Peyer's patch (tissue), 4 donors: ENCODE measurements at regions not wholly inside any gene's neighbourhood (a gene's known extent, or its start where the extent isn't known, plus 50 kb on each side); places are given as distances from the start of the nearest gene placed in this dataset.

ENCODE experiments used
- DNase-seq, 3 donors: peaks; one replicate each; pipeline ENCODE4 v3.0.0-alpha.2; 2017 to 2019
- H3K27ac ChIP-seq, 4 donors: fragments of 200-600 bp; sonication (generic); one replicate each; pipeline ENCODE4 v1.5.1; 2016 to 2019
- H3K27me3 ChIP-seq, 2 donors: fragments of 200-600 bp; sonication (generic); one replicate each; pipeline ENCODE4 v1.5.1; 2019
- H3K36me3 ChIP-seq, 3 donors: fragments of 200-600 bp; sonication (generic); one replicate each; pipeline ENCODE4 v1.5.1; 2016 to 2019
- H3K4me1 ChIP-seq, 4 donors: fragments of 200-600 bp; sonication (generic); one replicate each; pipeline ENCODE4 v1.5.1; 2016 to 2019
- H3K4me3 ChIP-seq, 4 donors: fragments of 200-600 bp; sonication (generic); 1 replicate in 3 of 4; 2 replicates in 1 of 4; pipeline ENCODE4 v1.5.1; 2016 to 2019; ENCODE audit warnings: mild to moderate bottlenecking in 1 of 4
- H3K9me3 ChIP-seq, 4 donors: fragments of 200-600 bp; sonication (generic); one replicate each; pipeline ENCODE4 v1.5.1; 2016 to 2019; ENCODE audit warnings: mild to moderate bottlenecking in 1 of 4
- CTCF ChIP-seq, 6 experiments: fragments of 450-650 bp in 4 of 6; fragments of 200-600 bp in 2 of 6; sonication (generic) in 1 of 6; IDR thresholded peaks; one replicate each; pipeline ENCODE4 v1.5.1; 2017 to 2019; ENCODE audit warnings: antibody characterized with exemption in 6 of 6, mild to moderate bottlenecking in 3 of 6, moderate library complexity in 1 of 6
- POLR2A ChIP-seq, 2 donors: fragments of 450-650 bp; IDR thresholded peaks; one replicate each; pipeline ENCODE4 v1.5.1; 2017; ENCODE audit warnings: antibody characterized with exemption in 2 of 2, mild to moderate bottlenecking in 2 of 2, moderate library complexity in 2 of 2

GRCh38 chr5:8481007-8481406, 612.1 kb downstream of the MTRR start:
- no peak for DNase-seq
- Histone ChIP-seq H3K36me3 (no peaks in the 10 kb centered on the region), H3K27ac (no peak overlapping the region), H3K27me3 (no peaks in the 10 kb centered on the region), H3K4me3 (no peak overlapping the region), H3K4me1 (no peaks in the 10 kb centered on the region), H3K9me3 (no peaks in the 10 kb centered on the region)
- TF ChIP-seq POLR2A (IDR thresholded peaks at IDR 0.05) (no peak), CTCF (IDR thresholded peaks at IDR 0.05) (no peak)

DNA sequence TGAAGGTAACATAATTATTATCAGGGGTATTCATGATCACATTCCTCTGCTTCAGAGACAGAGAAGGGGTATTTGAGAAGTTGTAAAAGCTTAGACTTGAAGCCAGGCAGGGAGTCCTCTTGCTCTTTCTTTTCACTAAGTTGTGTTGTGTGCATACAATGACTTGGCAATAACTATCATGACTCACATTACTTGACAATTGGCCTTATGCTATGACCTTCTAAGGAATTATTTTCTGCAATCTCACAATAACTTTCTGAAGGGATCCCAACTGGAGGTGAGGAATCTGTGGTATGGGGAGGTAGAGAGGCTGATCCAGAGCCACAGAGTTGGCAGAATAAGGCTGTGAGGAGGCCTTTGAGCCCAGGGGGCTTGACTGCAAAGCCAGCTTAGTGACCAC, 622.3 kb downstream of the MTRR start:
- no peak for DNase-seq
- Histone ChIP-seq H3K9me3 (no peaks in the 10 kb centered on the region), H3K4me3 (no peak overlapping the region), H3K27ac (no peak overlapping the region), H3K36me3 (no peaks in the 10 kb centered on the region), H3K27me3 (no peaks in the 10 kb centered on the region), H3K4me1 (no peaks in the 10 kb centered on the region)
- no peak for TF ChIP-seq POLR2A (IDR thresholded peaks at IDR 0.05)
- no peak for TF ChIP-seq CTCF (IDR thresholded peaks at IDR 0.05)

DNA sequence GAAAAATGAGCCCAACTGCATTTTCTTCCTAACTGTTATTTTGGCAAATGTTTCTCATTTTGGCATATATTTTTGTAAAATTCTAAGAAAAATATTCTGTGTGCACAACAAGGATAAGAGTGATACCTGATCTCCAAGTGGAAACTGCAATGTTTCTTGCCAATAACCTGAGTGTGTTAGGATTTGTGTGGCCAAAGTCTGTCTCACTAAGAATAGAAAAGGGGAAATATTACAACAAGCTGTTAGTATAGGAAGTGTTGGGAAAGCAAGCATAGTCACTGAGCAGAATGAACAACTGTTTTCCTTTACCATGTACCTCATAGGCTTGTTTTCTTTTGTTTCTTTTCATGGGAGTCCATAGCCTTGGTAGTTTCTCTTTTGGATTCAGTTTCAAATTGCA, 624.2 kb downstream of the MTRR start:
- DNase-seq: no peak
- Histone ChIP-seq H3K27me3 (no peaks in the 10 kb centered on the region), H3K4me1 (no peaks in the 10 kb centered on the region), H3K4me3 (no peak overlapping the region), H3K27ac (no peak overlapping the region), H3K36me3 (no peaks in the 10 kb centered on the region), H3K9me3 (no peaks in the 10 kb centered on the region)
- no peak for TF ChIP-seq POLR2A (IDR thresholded peaks at IDR 0.05)
- TF ChIP-seq CTCF (IDR thresholded peaks at IDR 0.05): no peak

DNA sequence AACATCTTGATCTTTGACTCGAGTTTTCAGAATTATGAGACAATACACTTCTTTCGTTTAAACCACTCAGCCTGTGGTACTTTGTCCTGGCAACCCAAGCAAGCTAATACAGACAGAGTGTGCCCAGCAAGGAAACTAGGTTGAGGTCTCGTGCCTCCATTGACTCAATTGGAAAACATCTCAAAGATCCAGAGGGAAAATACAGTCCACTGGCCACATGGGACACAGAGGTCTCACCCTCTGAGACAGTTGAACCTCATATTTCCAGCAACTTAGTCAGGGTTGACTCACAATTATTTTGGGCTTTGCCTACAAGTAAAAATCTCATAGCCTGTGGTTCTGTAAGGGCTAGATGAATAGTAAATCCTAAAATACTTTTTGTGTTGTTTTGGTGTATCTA, 631.5 kb downstream of the MTRR start:
- no peaks in the 10 kb centered on the region for H3K9me3 ChIP-seq
- no peaks in the 10 kb centered on the region for H3K27me3 ChIP-seq
- H3K4me3 ChIP-seq: no peak overlapping the region
- no peak for DNase-seq
- no peaks in the 10 kb centered on the region for H3K36me3 ChIP-seq
- no peaks in the 10 kb centered on the region for H3K4me1 ChIP-seq
- no peak for TF ChIP-seq POLR2A (IDR thresholded peaks at IDR 0.05)
- no peak for TF ChIP-seq CTCF (IDR thresholded peaks at IDR 0.05)
- H3K27ac ChIP-seq: no peak overlapping the region

GRCh38 chr5:8505196-8505595, 636.2 kb downstream of the MTRR start:
- DNase-seq: no peak
- no peak overlapping the region for H3K4me3 ChIP-seq
- H3K27me3 ChIP-seq: no peaks in the 10 kb centered on the region
- H3K27ac ChIP-seq: no peak overlapping the region
- H3K4me1 ChIP-seq: no peaks in the 10 kb centered on the region
- TF ChIP-seq POLR2A (IDR thresholded peaks at IDR 0.05): no peak
- TF ChIP-seq CTCF (IDR thresholded peaks at IDR 0.05): no peak
- H3K36me3 ChIP-seq: no peaks in the 10 kb centered on the region
- H3K9me3 ChIP-seq: no peaks in the 10 kb centered on the region

- no peaks in the 10 kb centered on the region for H3K27me3 ChIP-seq
- TF ChIP-seq CTCF (IDR thresholded peaks at IDR 0.05): no peak
- TF ChIP-seq POLR2A (IDR thresholded peaks at IDR 0.05): no peak
- H3K9me3 ChIP-seq: no peaks in the 10 kb centered on the region
- no peaks in the 10 kb centered on the region for H3K4me1 ChIP-seq
- no peak overlapping the region for H3K4me3 ChIP-seq
- no peak overlapping the region for H3K27ac ChIP-seq
- no peak for DNase-seq
- no peaks in the 10 kb centered on the region for H3K36me3 ChIP-seq
These were observed 639.3 kb downstream of the MTRR start for GRCh38 chr5:8508231-8508630.
